Common myeloid progenitor, CD34-positive (primary cell): ENCODE measurements at regions not wholly inside any gene's neighbourhood (a gene's known extent, or its start where the extent isn't known, plus 50 kb on each side); places are given as distances from the start of the nearest gene placed in this dataset.

Experiments
- CTCF ChIA-PET: fragments of 350-600 bp; sonication (Branson Sonifier 250); formaldehyde crosslinking; loops from one replicate; lab custom pipeline; 2021; ENCODE audit warnings: antibody characterized with exemption; lab: Charles Lee
- POLR2A ChIA-PET: fragments of 350-600 bp; sonication (Branson Sonifier 250); formaldehyde crosslinking; loops from one replicate; lab custom pipeline; 2021; ENCODE audit warnings: antibody characterized with exemption; lab: Charles Lee
- DNase-seq, 3 donors: peaks; one replicate each; pipeline versions ENCODE4 v3.0.0 to v3.0.0-alpha.2; 2013
- H3K27ac ChIP-seq, 2 experiments: 1 replicate in 1 of 2; 2 replicates in 1 of 2; pipeline ENCODE4 v1.7.0; 2013; ENCODE audit warnings: inconsistent platforms in 2 of 2, low read length in 2 of 2, mild to moderate bottlenecking in 2 of 2, low read depth in 1 of 2, moderate library complexity in 1 of 2; ENCODE audit not compliant: severe bottlenecking in 2 of 2, insufficient read depth in 1 of 2, poor library complexity in 1 of 2
- H3K27me3 ChIP-seq, 5 experiments: replicated peaks in 2 of 5; 1 replicate in 3 of 5; 2 replicates in 2 of 5; pipeline versions ENCODE4 v1.6.1 to v1.7.0; 2013; ENCODE audit warnings: low read length in 4 of 5, mild to moderate bottlenecking in 2 of 5, moderate library complexity in 2 of 5, inconsistent platforms in 1 of 5; ENCODE audit not compliant: insufficient read depth in 5 of 5, control insufficient read depth in 4 of 5
- H3K36me3 ChIP-seq, 4 experiments: 1 replicate in 2 of 4; 2 replicates in 2 of 4; pipeline versions ENCODE4 v1.6.1 to v1.7.0; 2013; ENCODE audit warnings: low read length in 3 of 4, control low read depth in 1 of 4, mild to moderate bottlenecking in 1 of 4; ENCODE audit not compliant: control insufficient read depth in 4 of 4, insufficient read depth in 4 of 4
- H3K4me1 ChIP-seq, 4 experiments: 1 replicate in 3 of 4; 2 replicates in 1 of 4; pipeline versions ENCODE4 v1.6.1 to v1.7.1; 2013; ENCODE audit warnings: low read length in 3 of 4, mild to moderate bottlenecking in 3 of 4, control low read depth in 1 of 4, inconsistent platforms in 1 of 4, moderate library complexity in 1 of 4; ENCODE audit not compliant: control insufficient read depth in 4 of 4, insufficient read depth in 4 of 4; ENCODE audit errors: control extremely low read depth in 1 of 4
- H3K4me3 ChIP-seq, 7 experiments: 1 replicate in 4 of 7; 2 replicates in 3 of 7; pipeline versions ENCODE4 v1.5.1 to v1.7.0; 2013; ENCODE audit warnings: mild to moderate bottlenecking in 7 of 7, low read length in 6 of 7, moderate library complexity in 6 of 7, inconsistent platforms in 2 of 7, low read depth in 2 of 7, control low read depth in 1 of 7; ENCODE audit not compliant: insufficient read depth in 4 of 7, control insufficient read depth in 1 of 7; ENCODE audit errors: extremely low read depth in 1 of 7
- H3K9me3 ChIP-seq, 5 experiments: 1 replicate in 4 of 5; 2 replicates in 1 of 5; pipeline versions ENCODE4 v1.6.1 to v1.7.1; 2013; ENCODE audit warnings: low read length in 4 of 5, mild to moderate bottlenecking in 2 of 5, inconsistent platforms in 1 of 5, low read depth in 1 of 5, moderate library complexity in 1 of 5; ENCODE audit not compliant: control insufficient read depth in 4 of 5, insufficient read depth in 2 of 5; ENCODE audit errors: control extremely low read depth in 1 of 5
- WGBS: methylation state at CpG from one replicate; pipeline ENCODE4 v1.1.5; 2013; ENCODE audit not compliant: insufficient coverage; 5-methylcytosine and 5-hydroxymethylcytosine counted together

DNA sequence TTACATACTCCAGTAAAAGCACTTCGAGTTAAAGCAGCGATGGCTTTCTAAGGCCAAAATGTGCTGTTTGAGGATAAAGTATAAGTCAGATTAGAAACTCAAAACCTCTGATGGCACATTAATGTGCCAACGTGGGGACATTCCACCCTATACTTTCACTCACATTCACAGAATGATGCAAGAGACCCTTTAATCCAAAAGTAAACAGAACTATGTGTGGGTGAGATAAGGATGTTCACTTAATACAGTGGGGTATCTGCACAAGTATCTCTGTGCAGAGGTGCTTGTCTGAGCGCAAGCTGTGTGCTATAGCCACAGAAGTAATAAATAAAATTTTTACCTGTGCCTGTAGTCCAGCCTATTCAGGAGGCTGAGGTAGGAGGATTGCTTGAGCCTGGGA lies 100.3 kb upstream of the CHL1 start:
- no peak overlapping the region for H3K27ac ChIP-seq
- CTCF ChIA-PET = no interaction called here
- 100% methylated on average over 1 of the region's 4 CpGs for WGBS
- H3K4me1 ChIP-seq = no peaks in the 10 kb centered on the region
- H3K4me3 ChIP-seq = no peak overlapping the region
- H3K36me3 ChIP-seq = no peaks in the 10 kb centered on the region
- H3K9me3 ChIP-seq = no peaks in the 10 kb centered on the region
- POLR2A ChIA-PET = no interaction called here
- no peak for DNase-seq
- H3K27me3 ChIP-seq = peaks cover 0 to 4% (median 0%) of the 10 kb centered on the region in 5 experiments

DNA sequence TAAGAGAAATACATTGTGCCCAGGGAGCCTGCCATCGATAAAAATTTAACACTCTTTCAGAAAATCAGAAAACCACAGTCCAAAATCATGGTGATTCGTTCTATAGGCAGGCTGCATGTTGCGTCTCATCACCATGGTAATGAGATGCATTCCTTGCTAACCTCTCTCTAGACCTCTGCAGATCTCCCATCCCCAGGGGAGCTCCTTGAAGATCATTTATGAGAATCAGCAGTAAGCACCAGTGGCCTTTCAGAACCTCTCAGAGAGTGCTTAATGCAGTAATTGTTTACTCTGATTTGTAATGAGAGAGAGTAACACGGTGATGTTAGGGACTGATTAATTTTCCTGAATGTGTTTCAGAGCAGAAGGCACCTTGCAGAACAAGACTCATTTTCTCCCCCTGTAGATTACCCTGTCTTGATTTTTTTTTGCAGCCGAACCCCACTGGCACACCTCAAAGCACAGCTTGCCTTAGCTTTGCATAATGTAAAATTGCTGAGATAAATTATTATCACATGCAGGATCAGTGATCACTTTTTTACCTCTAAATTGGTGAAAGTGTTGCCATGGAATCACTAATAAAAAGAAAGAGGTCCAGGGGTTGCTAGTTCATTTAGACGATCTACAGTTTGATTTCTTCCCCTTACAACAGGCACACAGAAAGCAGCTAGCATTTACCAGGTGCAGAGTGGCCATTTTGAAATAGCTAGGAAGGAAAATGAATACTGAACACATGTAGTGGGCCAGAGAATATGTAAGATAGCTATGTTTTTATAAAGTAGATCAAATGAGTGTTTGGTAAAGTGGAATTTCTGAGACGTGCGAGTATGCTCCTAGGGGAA lies 98.9 kb upstream of the CHL1 start:
- no peaks in the 10 kb centered on the region for H3K36me3 ChIP-seq
- no peak overlapping the region for H3K4me3 ChIP-seq
- no peak overlapping the region for H3K27ac ChIP-seq
- no peak for DNase-seq
- H3K4me1 ChIP-seq = no peaks in the 10 kb centered on the region
- H3K9me3 ChIP-seq = no peaks in the 10 kb centered on the region
- POLR2A ChIA-PET = no interaction called here
- CTCF ChIA-PET = no interaction called here
- peaks cover 0 to 4% (median 0%) of the 10 kb centered on the region in 5 experiments for H3K27me3 ChIP-seq
- 83% methylated on average over 5 of the region's 8 CpGs for WGBS

DNA sequence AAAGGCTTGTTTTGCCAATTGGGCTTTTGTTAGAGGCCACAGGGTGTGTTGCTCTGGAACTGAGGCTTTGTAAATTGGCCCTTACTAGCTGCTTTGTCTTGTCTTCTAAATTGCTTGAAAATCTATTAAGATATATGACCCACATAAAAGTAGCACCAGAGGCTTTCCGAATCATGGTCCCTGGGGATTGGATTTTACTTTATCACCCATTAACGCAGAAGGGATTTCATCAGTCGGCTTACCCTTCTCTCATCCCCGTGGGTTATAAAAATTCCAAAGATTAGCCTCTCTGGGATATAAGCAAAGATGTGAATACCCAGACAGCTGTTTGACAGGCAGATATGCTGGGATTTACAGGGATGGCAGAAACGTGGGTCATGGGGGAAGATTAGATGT lies 98.3 kb upstream of the CHL1 start:
- CTCF ChIA-PET = no interaction called here
- H3K27me3 ChIP-seq = peaks cover 0 to 4% (median 0%) of the 10 kb centered on the region in 5 experiments
- 68% methylated on average over 4 of the region's 5 CpGs for WGBS
- H3K4me1 ChIP-seq = no peaks in the 10 kb centered on the region
- no peak overlapping the region for H3K4me3 ChIP-seq
- no peak for DNase-seq
- POLR2A ChIA-PET = no interaction called here
- no peaks in the 10 kb centered on the region for H3K36me3 ChIP-seq
- H3K27ac ChIP-seq = no peak overlapping the region
- no peaks in the 10 kb centered on the region for H3K9me3 ChIP-seq

DNA sequence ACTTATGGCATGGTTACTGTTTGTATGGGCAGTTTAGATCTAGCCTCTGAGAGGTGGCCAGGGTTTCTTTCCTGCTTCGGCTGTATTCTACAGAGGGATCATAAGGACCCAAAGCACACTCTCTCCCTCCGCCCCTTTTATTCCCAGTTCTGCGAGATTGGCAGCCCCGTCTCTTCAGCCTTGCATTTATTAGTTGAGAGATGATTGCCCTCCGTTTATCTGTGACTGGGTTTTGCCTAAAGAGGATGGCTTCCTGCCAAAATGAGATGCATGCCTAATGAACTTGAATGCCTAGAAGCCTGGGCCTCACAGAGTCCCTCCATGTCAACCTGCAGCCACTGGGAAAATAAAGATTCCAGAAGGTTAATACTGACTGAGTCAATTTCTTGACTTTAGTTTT lies 97.1 kb upstream of the CHL1 start:
- Histone ChIP-seq H3K4me1 (no peaks in the 10 kb centered on the region), H3K4me3 (no peak overlapping the region), H3K9me3 (no peaks in the 10 kb centered on the region), H3K27me3 (peaks cover 0 to 4% (median 0%) of the 10 kb centered on the region in 5 experiments), H3K27ac (no peak overlapping the region), H3K36me3 (no peaks in the 10 kb centered on the region)
- WGBS = 85% methylated on average over 4 of the region's 5 CpGs
- no peak for DNase-seq
- CTCF ChIA-PET = no interaction called here
- POLR2A ChIA-PET = no interaction called here

DNA sequence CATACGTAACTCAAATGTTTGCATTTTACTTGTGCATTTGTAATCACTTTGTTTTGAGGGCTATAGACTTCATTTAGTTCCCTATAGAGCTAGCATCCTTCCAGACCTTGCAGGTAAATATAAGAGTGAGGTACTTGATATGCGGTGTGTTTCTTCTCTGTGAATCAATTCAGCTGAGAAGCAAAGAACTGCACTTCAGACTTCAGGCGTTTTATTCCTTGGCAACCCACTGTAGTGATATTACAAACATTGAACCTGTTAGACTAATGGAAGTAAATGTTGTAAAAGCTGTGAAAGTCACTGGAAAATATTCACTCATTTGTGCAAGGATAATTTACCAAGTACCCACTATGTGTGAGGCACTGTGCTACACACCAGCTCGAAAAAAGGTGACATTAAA lies 94.1 kb upstream of the CHL1 start:
- CTCF ChIA-PET = no interaction called here
- Histone ChIP-seq H3K36me3 (no peaks in the 10 kb centered on the region), H3K4me1 (no peaks in the 10 kb centered on the region), H3K27me3 (peaks cover 0 to 4% (median 0%) of the 10 kb centered on the region in 5 experiments), H3K9me3 (no peaks in the 10 kb centered on the region), H3K4me3 (no peak overlapping the region), H3K27ac (no peak overlapping the region)
- POLR2A ChIA-PET = no interaction called here
- 100% methylated on average over 3 of the region's 4 CpGs for WGBS
- no peak for DNase-seq

DNA sequence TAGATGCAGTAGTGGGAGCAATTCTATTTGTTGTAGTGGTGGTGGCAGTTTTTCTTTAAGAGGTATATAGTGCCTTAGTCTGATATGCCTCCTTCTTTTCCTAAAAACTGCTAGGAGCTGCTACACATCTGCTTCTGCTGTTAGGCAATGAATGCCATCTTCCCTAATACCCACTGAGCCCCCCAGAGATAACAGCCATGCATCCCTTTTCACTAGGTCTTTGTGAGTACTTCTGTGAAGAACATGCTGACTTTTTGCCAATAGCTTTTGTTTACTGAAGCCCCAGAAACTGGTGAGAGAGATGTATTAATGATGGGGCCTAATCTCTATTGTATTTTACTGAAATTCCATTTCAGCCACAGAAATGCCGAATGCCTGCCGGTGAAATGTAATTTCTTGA lies 92.6 kb upstream of the CHL1 start:
- POLR2A ChIA-PET = no interaction called here

DNA sequence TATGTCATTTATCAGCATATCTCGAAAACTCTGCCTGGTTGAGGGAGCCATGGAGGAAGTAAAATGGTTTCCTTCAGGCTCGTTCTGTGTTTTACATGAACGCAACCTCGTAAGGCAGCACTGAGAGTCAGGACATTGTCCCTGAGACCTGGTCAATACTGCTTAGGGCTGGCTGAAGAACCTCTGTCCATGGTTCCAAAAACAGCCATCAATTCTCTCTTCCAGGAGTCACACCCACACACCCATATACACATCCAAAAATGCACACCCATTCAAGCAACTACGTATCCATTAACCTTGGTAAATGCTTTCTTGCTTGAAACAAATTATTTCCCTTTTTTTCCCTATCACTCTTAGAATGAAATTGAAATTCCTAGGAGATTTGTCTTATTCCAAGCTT lies 91.0 kb upstream of the CHL1 start:
- CTCF ChIA-PET = no interaction called here

More for the DNA sequence above, 92.6 kb upstream of the CHL1 start:
- no peaks in the 10 kb centered on the region for H3K9me3 ChIP-seq
- no peak overlapping the region for H3K4me3 ChIP-seq
- no peaks in the 10 kb centered on the region for H3K27me3 ChIP-seq
- no peaks in the 10 kb centered on the region for H3K4me1 ChIP-seq
- no peaks in the 10 kb centered on the region for H3K36me3 ChIP-seq
- DNase-seq = no peak
- CTCF ChIA-PET = no interaction called here
- no CpG with 5 or more reads among the region's 2 CpGs for WGBS
- H3K27ac ChIP-seq = no peak overlapping the region

More for the DNA sequence above, 91.0 kb upstream of the CHL1 start:
- Histone ChIP-seq H3K4me1 (no peaks in the 10 kb centered on the region), H3K27ac (no peak overlapping the region), H3K36me3 (no peaks in the 10 kb centered on the region), H3K27me3 (no peaks in the 10 kb centered on the region), H3K9me3 (no peaks in the 10 kb centered on the region), H3K4me3 (no peak overlapping the region)
- no peak for DNase-seq
- 97% methylated on average over 4 of the region's 5 CpGs for WGBS
- POLR2A ChIA-PET = no interaction called here
